Left lobe of liver (tissue), 2 donors: ENCODE measurements at regions not wholly inside any gene's neighbourhood (a gene's known extent, or its start where the extent isn't known, plus 50 kb on each side); places are given as distances from the start of the nearest gene placed in this dataset.
"Not testable (repeated sequence)": the region's sequence is repeated elsewhere in the genome, so short reads cannot be mapped to it uniquely, and the experiment has no call there.

Experiments used
- ATAC-seq: fragments of 200-7000 bp; cut with Tn5 transposase; one replicate; pipeline ENCODE4 v1.9.1; 2020; ENCODE audit warnings: mild to moderate bottlenecking, moderate library complexity
- DNase-seq: peaks from one replicate; pipeline ENCODE4 v3.0.0-alpha.2; 2020; ENCODE audit warnings: low spot score
- donor health status: DM: no; HTN: no; CAD: no; lungs with moderate emphysema.
- donor health status: DM: no; HTN: yes; CAD: no.

- DNase-seq (no peak), ATAC-seq (peak; percentile 23)
Measured at GRCh38 chr1:235059221-235059620, 69.4 kb downstream of the TOMM20 start.

GRCh38 chr1:235058695-235059094 lies 69.9 kb downstream of the TOMM20 start:
- no peak for ATAC-seq
- DNase-seq: no peak

- ATAC-seq: peak; percentile 36
Measured at GRCh38 chr1:235057385-235058306, 71.0 kb downstream of the TOMM20 start.

GRCh38 chr1:235056937-235057336 lies 71.7 kb downstream of the TOMM20 start:
- ATAC-seq (no peak), DNase-seq (no peak)

More at GRCh38 chr1:235057385-235058306, 71.0 kb downstream of the TOMM20 start:
- DNase-seq: no peak

GRCh38 chr1:235054936-235055335 lies 73.7 kb downstream of the TOMM20 start:
- ATAC-seq (no peak), DNase-seq (no peak)

GRCh38 chr1:235054466-235054865 lies 74.2 kb downstream of the TOMM20 start:
- ATAC-seq (no peak), DNase-seq (no peak)

GRCh38 chr1:235052067-235053008 lies 76.3 kb downstream of the TOMM20 start:
- DNase-seq (peak; percentile 31), ATAC-seq (no peak)

- no peak for DNase-seq
- no peak for ATAC-seq
Measured at GRCh38 chr1:235051521-235051920, 77.1 kb downstream of the TOMM20 start.

- DNase-seq (no peak), ATAC-seq (peak; percentile 5)
Measured at GRCh38 chr1:235050911-235051360, 77.7 kb downstream of the TOMM20 start.

- DNase-seq: peak; percentile 42
Measured at GRCh38 chr1:235049716-235050378, 78.8 kb downstream of the TOMM20 start.

GRCh38 chr1:235049217-235049616 lies 79.4 kb downstream of the TOMM20 start:
- DNase-seq: no peak
- no peak for ATAC-seq

More at GRCh38 chr1:235049716-235050378, 78.8 kb downstream of the TOMM20 start:
- not testable (repeated sequence) for ATAC-seq

GRCh38 chr1:235047331-235047871 lies 81.2 kb downstream of the TOMM20 start:
- no peak for DNase-seq

GRCh38 chr1:235045921-235046601 lies 82.6 kb downstream of the TOMM20 start:
- DNase-seq: no peak

More at GRCh38 chr1:235047331-235047871, 81.2 kb downstream of the TOMM20 start:
- no peak for ATAC-seq

GRCh38 chr1:235045034-235045690 lies 83.5 kb downstream of the TOMM20 start:
- ATAC-seq (no peak), DNase-seq (no peak)

More at GRCh38 chr1:235045921-235046601, 82.6 kb downstream of the TOMM20 start:
- ATAC-seq: no peak

- DNase-seq (no peak), ATAC-seq (no peak)
Measured at GRCh38 chr1:235043234-235043633, 85.4 kb downstream of the TOMM20 start.

GRCh38 chr1:235038701-235039100 lies 89.9 kb downstream of the TOMM20 start:
- ATAC-seq (no peak), DNase-seq (no peak)

GRCh38 chr1:235035928-235036327 lies 92.7 kb downstream of the TOMM20 start:
- peak; percentile 15 for DNase-seq
- ATAC-seq: no peak

- ATAC-seq (no peak), DNase-seq (peak; percentile 16)
Measured at GRCh38 chr1:235030919-235031596, 97.6 kb downstream of the TOMM20 start.

GRCh38 chr1:235027862-235028250 lies 100.8 kb downstream of the TOMM20 start:
- ATAC-seq (no peak), DNase-seq (peak; percentile 34)
